PFSK-1 (cell line): ENCODE measurements at regions not wholly inside any gene's neighbourhood (a gene's known extent, or its start where the extent isn't known, plus 50 kb on each side); places are given as distances from the start of the nearest gene placed in this dataset.

Experiments
- POLR2AphosphoS5 ChIP-seq: IDR thresholded peaks from 2 replicates; pipeline ENCODE4 v1.6.1; 2012; ENCODE audit warnings: low read depth, mild to moderate bottlenecking, control low read depth, low read length, moderate library complexity
- TAF1 ChIP-seq: IDR thresholded peaks from 2 replicates; pipeline ENCODE4 v1.6.1; 2012; ENCODE audit warnings: low read length, control low read depth, borderline replicate concordance; ENCODE audit not compliant: insufficient read depth
- TF ChIP-seq, protein P1 (sequence below), 2 experiments: IDR thresholded peaks; 2 replicates each; pipeline versions ENCODE4 v1.6.1 to v1.8.0; 2011 to 2012; ENCODE audit warnings: low read depth in 2 of 2, low read length in 2 of 2, control low read depth in 1 of 2, inconsistent platforms in 1 of 2, mild to moderate bottlenecking in 1 of 2, moderate library complexity in 1 of 2; ENCODE audit not compliant: insufficient read depth in 1 of 2

DNA sequence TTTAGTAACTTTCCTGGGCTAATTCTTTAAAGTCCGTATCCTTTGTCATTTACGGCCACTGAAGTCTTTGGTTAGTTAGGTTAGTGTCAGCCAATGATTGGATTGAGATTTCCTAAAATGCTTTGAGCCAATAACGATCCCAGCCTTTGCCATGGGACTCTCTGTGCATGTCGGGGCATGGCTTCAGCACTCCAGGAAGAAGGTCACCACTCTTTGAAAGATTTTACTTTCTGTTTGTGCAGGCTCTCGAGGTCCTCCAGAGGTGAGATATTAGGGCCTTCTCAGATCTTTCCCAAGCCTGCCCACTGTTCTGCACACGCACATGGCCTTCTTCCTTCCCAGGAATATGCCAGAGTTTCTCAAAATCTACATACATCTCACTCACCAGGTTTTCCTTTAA is 153.7 kb upstream of the ARGLU1 start:
- no peak for TF ChIP-seq POLR2AphosphoS5
- TF ChIP-seq, protein P1, sequence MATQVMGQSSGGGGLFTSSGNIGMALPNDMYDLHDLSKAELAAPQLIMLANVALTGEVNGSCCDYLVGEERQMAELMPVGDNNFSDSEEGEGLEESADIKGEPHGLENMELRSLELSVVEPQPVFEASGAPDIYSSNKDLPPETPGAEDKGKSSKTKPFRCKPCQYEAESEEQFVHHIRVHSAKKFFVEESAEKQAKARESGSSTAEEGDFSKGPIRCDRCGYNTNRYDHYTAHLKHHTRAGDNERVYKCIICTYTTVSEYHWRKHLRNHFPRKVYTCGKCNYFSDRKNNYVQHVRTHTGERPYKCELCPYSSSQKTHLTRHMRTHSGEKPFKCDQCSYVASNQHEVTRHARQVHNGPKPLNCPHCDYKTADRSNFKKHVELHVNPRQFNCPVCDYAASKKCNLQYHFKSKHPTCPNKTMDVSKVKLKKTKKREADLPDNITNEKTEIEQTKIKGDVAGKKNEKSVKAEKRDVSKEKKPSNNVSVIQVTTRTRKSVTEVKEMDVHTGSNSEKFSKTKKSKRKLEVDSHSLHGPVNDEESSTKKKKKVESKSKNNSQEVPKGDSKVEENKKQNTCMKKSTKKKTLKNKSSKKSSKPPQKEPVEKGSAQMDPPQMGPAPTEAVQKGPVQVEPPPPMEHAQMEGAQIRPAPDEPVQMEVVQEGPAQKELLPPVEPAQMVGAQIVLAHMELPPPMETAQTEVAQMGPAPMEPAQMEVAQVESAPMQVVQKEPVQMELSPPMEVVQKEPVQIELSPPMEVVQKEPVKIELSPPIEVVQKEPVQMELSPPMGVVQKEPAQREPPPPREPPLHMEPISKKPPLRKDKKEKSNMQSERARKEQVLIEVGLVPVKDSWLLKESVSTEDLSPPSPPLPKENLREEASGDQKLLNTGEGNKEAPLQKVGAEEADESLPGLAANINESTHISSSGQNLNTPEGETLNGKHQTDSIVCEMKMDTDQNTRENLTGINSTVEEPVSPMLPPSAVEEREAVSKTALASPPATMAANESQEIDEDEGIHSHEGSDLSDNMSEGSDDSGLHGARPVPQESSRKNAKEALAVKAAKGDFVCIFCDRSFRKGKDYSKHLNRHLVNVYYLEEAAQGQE (IDR thresholded peaks at IDR 0.05; ENCODE audit: insufficient read depth in 1 of 2, low read depth in 2 of 2, low read length in 2 of 2), result no peak
- no peak for TF ChIP-seq TAF1
